ENCODE measurements at regions not wholly inside any gene's neighbourhood (a gene's known extent, or its start where the extent isn't known, plus 50 kb on each side); places are given as distances from the start of the nearest gene placed in this dataset.
"Not testable (repeated sequence)": the region's sequence is repeated elsewhere in the genome, so short reads cannot be mapped to it uniquely, and the experiment has no call there.

GRCh38 chr11:21921151-21921550 is 271.7 kb upstream of the ANO5 start:
- no peak for DNase-seq (ENCODE audit: low read depth in 4 of 4, low spot score in 3 of 4)

GRCh38 chr11:21924262-21924661 is 268.6 kb upstream of the ANO5 start:
- DNase-seq (ENCODE audit: low read depth in 4 of 4, low spot score in 3 of 4), result no peak

DNA sequence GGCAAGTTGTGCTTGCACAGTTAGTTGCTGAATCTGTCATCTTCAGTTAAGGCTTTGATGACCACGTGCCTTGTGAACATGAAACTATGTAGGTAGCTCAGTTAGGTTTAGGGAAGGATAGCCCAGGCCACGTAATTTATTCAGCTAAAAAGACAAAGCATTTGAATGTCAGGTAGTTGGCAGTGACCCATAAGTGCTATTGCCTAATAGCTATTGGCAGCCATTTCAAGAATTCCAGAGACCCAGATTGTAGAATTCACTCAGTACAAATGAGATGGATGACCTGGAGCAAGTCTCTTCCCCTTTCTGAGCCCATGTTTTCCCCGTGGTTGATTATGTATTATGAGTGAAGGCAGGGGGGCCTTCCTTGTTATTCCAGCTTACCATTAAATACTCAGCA is 265.3 kb upstream of the ANO5 start:
- no peak for DNase-seq (ENCODE audit: low read depth in 4 of 4, low spot score in 3 of 4)

- no peak for DNase-seq (ENCODE audit: low read depth in 4 of 4, low spot score in 3 of 4)
Measured at GRCh38 chr11:21928847-21929246, 264.0 kb upstream of the ANO5 start.

DNA sequence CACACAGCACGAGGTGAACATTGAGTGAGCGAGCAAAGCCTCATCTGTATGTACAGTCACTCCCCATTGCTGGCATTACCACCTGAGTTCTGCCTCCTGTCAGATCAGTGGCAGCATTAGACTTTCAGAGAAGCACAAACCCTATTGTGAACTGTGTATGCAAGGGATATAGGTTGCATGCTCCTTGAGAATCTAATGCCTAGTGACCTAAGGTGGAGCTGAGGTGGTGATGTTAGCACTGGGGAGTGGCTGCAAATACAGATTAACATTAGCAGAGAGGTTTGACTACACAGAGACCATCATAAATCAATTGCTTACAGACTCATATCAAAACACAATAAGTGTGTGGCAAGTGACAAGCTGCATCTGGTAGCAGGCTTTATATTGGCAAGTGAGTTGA is 262.5 kb upstream of the ANO5 start:
- DNase-seq (ENCODE audit: low read depth in 4 of 4, low spot score in 3 of 4), result no peak

- no peak for DNase-seq (ENCODE audit: low read depth in 4 of 4, low spot score in 3 of 4)
Measured at GRCh38 chr11:21931436-21932101, 261.3 kb upstream of the ANO5 start.

GRCh38 chr11:21933095-21933494 is 259.8 kb upstream of the ANO5 start:
- no peak for DNase-seq (ENCODE audit: low read depth in 4 of 4, low spot score in 3 of 4)

- DNase-seq (ENCODE audit: low read depth in 4 of 4, low spot score in 3 of 4), result no peak
Measured at GRCh38 chr11:21944577-21944976, 248.3 kb upstream of the ANO5 start.

DNA sequence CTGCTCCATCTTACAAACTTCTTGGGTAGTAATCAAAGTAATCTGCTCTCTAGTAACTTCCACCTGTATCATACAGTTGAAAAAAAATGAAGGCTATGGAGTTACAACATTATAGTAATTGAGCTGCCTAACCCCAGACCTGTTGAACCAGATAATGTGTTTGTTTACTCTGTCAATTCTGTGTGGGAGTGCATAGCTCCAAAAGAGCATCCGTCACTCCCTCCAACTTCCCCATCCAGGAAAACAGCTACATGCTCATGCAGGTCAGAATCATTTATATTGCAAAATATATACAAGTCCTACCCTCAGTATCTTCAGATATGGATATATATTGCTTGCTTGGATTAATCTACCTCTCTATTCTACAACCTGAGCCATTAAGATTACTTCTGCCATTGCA is 244.0 kb upstream of the ANO5 start:
- DNase-seq (ENCODE audit: low read depth in 4 of 4, low spot score in 3 of 4), result no peak

DNA sequence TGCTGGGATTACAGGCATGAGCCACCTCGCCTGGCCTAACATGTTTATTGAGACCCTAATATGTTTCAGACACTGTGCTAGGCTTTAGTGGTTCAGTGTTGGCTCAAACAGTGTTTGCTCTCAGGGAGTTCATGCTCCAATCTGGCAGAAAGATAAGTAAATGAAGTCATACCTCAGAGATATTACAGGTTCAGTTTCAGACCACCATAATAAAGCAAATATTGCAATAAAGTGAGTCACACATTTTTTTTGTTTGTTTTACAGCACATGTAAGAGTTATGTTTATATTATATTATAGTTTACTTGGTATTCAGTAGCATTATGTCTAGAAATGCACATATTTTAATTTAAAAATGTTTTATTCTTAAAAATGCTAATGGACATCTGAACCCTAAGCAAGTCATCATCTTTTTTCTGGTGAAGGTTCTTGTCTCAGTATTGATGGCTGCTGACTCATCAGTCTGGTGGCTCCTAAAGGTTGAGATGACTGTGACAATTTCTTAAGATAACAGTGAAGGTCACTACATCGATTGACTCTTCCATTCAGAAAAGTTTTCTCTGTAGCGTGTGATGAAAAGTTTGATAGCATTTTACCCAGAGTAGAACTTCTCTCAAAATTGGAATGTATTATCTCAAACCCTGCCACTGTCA is 243.0 kb upstream of the ANO5 start:
- DNase-seq (ENCODE audit: low read depth in 4 of 4, low spot score in 3 of 4), result no peak

- DNase-seq (ENCODE audit: low read depth in 4 of 4, low spot score in 3 of 4), result no peak
Measured at GRCh38 chr11:21963013-21963412, 229.9 kb upstream of the ANO5 start.

DNA sequence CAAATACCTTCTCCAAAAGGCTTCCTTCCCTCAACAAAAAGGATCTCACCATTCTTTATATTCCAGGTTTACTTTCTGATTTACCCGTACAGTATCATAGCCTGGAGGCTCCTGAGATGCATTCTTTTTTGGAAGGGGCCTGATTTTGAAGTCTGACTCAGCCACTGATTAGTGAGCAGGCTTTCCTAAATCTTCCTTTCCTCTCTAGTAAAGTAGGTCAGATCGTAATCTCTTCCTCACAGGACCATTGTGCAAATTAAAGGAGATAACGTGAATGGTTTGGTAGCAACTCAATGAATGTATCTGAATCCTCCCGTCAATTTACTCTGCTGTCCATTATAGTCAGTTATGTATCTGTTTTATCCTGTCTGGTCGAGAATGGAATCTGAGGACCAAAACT is 227.7 kb upstream of the ANO5 start:
- DNase-seq (ENCODE audit: low read depth in 4 of 4, low spot score in 3 of 4), result no peak

DNA sequence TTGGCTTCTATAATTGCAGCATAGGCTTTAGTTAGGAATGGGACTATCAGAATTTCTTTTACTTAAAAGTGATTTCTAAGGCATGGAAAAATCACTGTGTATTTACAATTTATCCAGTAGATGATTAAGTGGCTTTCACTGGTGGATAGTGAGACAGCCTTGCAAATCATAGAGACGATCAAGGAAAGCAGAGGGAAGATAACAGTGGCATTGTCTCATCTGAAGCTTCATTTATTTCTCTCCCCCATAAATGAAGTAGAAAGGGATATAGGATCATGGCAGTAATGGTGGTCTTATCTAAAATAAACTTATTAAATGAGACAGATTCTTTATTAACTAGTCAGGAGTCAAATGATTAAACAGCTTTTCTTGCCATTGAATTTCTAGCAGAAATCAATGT is 224.2 kb upstream of the ANO5 start:
- no peak for DNase-seq (ENCODE audit: low read depth in 4 of 4, low spot score in 3 of 4)

- DNase-seq (ENCODE audit: low read depth in 4 of 4, low spot score in 3 of 4), result no peak
Measured at GRCh38 chr11:21969841-21970240, 223.0 kb upstream of the ANO5 start.

DNA sequence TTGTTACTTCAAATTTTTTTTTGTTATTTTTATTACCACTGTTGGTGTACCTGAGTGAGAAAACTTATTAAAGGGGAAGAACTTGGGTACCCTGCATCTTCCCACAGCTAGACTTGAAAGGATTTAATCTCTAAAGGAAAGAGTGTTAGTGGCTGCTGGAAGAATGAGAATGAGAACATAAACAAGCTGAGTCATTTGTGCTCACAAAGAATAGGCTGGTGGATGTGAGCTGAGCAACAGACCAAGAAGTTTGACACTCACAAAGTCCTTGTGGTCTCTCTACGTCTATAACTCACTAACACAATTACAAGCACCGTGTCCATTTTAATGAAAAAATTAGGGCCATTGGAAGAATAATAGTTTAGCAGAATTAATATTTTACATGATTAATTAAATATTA is 217.6 kb upstream of the ANO5 start:
- DNase-seq (ENCODE audit: low read depth in 4 of 4, low spot score in 3 of 4), result no peak

DNA sequence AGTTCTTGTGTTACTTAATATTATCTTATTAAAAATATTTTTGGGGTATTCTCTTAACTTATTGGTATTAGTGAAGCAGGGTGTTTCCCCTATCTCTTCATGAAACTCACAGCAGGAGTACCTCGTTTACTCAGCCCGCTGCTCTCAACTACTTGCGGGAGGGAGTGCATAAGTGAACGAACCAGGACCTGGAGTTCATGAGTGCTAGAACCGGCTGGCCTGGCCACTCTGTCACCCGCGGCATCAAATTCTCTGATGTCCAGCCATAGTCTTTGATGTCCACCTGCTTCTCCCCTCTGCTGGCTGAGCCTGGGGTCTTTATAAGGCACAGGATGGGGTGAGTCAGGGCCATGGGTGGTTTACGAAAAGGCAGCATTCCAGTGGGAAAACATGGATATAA is 216.7 kb upstream of the ANO5 start:
- DNase-seq (ENCODE audit: low read depth in 4 of 4, low spot score in 3 of 4), result no peak

GRCh38 chr11:21983431-21983830 is 209.5 kb upstream of the ANO5 start:
- DNase-seq (ENCODE audit: low read depth in 4 of 4, low spot score in 3 of 4), result no peak

DNA sequence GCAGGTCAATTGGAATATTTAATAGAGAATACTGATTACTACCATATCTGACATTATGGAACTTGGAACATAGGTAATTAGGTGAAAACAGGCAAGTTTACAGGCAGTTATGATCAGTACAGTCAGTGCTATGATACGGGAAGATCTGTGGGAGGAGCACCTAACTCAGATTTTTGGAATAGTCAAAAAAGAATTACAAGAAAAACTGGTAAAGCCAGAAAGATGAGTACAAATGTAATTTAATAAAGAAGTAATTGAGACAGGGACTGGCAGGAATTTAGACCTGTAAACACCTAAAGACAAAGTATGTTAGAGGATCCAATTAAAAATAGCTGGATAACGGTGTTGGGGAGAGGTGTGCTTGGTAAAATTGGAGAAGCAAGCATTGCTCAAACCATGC is 206.5 kb upstream of the ANO5 start:
- DNase-seq (ENCODE audit: low read depth in 4 of 4, low spot score in 3 of 4), result no peak

GRCh38 chr11:21987261-21987660 is 205.6 kb upstream of the ANO5 start:
- no peak for DNase-seq (ENCODE audit: low read depth in 4 of 4, low spot score in 3 of 4)

GRCh38 chr11:21988477-21988876 is 204.4 kb upstream of the ANO5 start:
- DNase-seq (ENCODE audit: low read depth in 4 of 4, low spot score in 3 of 4), result no peak

DNA sequence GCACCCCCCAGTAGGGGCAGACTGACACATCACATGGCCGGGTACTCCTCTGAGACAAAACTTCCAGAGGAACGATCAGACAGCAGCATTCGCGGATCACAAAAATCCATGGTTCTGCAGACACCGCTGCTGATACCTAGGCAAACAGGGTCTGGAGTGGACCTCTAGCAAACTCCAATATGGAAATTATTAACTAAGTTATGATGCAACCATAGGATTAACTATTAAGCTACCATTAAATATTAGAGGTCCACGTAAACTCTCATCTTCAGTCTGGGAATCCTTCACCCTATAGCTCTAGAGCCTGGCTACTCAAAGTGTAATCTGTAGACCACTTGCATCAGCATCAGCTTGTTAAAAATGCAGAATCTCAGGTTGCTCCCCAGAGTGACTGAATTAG is 191.1 kb upstream of the ANO5 start:
- not testable (repeated sequence) for DNase-seq (ENCODE audit: low read depth in 4 of 4, low spot score in 3 of 4)

DNA sequence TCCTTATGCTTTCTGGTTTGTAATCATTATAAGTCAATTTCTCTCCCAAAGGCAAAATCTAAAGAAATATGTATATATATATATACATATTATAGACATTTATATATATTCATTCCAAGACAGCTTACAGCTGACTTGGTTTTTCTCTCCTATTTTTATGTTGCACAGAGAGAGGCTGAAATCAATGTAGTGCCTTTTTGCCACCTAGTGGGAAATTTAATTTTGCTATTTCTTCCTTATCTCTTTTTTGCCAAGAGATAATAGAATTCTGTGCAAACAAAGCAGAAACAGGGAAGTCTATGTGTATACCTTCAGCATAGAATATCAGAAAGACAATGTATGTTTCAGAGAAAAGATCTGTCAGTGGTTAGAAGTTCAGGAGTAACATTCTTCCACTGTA is 186.0 kb upstream of the ANO5 start:
- no peak for DNase-seq (ENCODE audit: low read depth in 4 of 4, low spot score in 3 of 4)

DNA sequence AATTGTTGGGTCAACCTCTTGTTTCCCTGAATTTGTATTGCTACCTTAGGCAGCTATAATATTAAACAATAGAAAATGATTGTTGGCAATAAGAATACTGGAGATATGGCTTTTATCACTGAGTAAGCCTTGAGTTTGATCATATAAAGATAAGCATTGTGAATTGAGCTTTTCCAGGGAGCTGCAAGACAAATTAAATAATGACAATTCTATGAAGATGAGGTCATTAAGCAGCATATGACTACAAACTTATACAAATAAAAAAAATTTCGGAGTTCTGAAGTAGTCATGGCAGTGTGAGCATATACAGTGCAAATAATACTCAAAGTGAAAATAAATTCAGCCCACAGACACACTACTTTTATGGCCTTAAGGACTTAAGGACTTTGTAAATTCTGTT is 161.1 kb upstream of the ANO5 start:
- no peak for DNase-seq (ENCODE audit: low read depth in 4 of 4, low spot score in 3 of 4)
